Muscle of arm (tissue), 1 donor: ENCODE measurements at regions not wholly inside any gene's neighbourhood (a gene's known extent, or its start where the extent isn't known, plus 50 kb on each side); places are given as distances from the start of the nearest gene placed in this dataset.
A peak's percentile ranks its signal among the peaks of the same experiment; 100 is the strongest.
"Not testable (repeated sequence)": the region's sequence is repeated elsewhere in the genome, so short reads cannot be mapped to it uniquely, and the experiment has no call there.

Source experiments
- DNase-seq: peaks from one replicate; pipeline ENCODE4 v3.0.0-alpha.2; 2013

DNA sequence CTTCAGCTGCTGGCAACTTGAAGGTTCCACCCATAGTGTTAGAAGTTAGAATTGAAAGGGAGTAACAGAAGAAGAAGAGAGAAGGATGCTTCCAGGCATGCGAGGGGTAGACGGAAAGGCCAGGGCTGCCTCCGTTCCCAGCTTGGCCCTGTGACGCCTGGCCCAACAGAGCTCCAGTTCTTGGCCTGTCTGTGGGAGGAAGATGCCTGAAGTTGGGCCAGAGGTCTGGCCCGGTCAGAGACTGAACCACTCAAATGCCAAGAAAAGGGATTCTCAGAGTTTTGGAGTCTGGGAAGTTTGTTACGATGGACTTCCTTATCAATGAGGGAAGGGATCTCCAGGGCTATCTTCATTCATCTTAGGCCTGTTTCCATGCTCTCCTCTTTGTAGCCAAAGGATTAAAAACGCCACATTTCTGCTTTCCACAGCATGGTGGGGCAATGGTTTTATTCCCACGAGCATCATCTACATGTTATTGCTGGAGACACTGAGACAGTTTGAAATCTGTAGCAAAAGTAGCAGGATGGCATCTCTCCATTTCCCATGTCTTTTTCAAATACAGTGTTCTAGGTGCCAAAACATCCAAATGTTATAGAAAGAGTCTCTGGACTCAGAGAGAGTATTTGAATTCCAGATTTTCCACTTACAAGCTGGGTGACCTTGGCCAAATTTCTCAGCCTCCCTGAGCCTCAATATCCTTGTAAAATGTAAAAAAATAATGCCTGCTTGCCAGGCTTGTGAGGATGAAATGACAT, 65.4 kb upstream of the ANKRD55 start:
- peak; percentile 41 for DNase-seq

DNA sequence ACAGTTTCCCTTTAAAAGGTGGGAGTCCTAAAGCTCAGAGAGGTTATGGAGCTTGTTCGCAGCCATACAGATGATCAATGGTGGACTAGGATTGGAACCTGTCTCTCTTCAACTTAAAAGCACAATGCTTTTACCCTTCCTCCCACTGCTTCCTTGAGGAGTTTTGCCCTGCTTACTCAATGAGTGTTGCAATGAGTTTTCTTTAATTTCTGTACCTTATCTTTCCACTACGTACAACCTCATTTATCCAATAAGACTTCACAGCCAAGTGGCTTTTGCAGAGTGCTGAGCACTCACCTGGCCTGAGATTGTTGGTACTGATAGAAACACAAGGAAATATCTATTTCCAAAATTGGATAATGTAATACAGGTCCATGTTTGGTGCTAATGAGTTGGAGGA, 64.7 kb upstream of the ANKRD55 start:
- no peak for DNase-seq

DNA sequence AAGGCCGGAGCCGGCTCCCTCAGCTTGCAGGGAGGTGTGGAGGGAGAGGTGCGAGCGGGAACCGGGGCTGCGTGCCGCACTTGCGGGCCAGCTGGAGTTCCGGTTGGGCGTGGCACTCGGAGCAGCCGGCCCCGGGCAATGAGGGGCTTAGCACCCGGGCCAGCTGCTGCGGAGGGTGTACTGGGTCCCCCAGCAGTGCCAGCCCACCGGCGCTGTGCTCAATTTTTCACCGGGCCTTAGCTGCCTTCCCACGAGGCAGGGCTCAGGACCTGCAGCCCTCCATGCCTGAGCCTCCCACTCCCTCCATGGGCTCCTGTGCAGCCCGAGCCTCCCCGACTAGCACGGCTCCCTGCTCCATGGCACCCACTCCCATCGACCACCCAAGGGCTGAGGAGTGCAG, 62.2 kb upstream of the ANKRD55 start:
- not testable (repeated sequence) for DNase-seq

DNA sequence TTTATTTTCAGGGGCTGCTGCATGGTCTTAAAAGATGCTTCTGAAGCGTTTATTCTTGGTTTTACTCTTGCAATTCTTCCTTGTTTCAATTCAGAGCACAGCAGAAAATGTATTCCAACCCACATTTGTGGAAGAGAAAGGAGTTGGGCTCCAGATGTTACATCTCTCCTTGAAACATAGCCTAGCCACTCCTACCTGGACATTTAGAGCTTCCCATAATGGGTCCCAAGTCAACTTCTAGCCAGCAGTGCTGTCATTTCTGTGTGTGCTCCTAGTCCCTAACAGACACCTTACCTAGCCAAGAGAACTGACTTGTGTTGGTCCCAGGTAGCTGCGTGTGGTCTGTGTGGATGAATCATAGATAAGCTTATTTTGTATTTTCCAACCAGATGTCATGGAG, 61.2 kb upstream of the ANKRD55 start:
- no peak for DNase-seq

DNA sequence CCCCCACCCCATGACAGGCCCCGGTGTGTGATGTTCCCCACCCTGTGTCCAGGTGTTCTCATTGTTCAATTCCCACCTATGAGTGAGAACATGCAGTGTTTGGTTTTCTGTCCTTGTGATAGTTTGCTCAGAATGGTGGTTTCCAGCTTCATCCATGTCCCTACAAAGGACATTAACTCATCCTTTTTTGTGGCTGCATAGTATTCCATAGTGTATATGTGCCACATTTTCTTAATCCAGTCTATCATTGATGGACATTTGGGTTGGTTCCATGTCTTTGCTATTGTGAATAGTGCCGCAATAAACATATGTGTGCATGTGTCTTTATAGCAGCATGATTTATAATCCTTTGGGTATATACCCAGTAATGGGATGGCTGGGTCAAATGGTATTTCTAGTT, 59.7 kb upstream of the ANKRD55 start:
- not testable (repeated sequence) for DNase-seq

DNA sequence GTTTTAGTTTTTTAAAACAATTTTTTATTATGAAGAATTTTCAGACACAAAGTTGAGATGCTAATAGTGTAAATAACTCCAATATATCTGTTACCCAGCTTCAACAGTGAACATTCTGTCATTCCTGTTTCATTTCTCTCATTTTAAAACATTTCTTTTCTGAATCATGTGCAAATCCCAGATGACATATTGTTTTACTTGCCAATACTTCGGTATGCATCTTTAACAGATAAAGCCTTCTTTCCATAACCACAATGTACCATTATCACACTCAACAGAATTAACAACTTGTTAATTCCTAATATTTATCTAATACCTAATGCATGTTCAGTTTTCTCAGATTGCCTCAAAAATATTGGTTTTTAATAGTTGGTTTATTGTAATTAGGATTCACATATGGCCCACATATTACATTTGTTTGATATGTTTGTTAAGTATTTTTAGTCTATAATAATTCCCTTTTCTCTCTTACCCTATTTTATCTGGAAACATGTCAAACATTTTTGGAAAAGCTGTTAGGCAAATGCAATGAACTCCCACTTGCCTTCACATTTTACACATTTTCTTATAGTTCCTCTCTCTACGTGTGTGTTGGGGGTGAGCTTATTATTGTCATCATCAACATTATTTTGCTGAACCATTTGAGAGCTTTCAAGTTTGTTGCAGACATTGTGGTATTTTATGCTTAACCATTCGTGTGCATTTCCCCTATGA, 58.7 kb upstream of the ANKRD55 start:
- DNase-seq: no peak

DNA sequence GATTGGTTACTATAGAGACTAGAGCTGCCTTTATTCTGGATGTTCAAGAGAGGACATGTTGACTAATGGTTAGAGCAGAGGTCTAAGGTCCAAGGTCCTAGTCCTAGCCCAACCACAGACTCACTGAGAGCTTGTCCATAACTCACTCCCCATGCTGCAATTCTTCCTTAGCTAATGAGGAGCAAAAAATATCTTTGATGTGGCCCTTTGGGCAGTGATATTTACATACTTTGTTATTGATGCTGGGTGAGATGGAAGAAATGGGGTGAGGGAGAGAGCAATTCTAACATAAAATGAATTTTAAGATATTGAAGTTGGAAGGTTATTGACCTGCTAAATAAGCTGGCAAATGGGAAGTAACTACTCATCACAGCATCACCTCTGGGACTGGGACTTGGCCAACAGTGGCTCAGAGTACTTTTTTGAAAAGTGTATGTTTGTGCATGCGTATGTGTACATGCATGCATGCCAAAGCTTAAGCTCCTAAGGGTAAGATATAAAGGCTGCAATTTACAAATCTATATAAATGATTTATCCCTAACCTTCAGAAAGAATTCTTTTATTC, 58.0 kb upstream of the ANKRD55 start:
- DNase-seq: no peak

DNA sequence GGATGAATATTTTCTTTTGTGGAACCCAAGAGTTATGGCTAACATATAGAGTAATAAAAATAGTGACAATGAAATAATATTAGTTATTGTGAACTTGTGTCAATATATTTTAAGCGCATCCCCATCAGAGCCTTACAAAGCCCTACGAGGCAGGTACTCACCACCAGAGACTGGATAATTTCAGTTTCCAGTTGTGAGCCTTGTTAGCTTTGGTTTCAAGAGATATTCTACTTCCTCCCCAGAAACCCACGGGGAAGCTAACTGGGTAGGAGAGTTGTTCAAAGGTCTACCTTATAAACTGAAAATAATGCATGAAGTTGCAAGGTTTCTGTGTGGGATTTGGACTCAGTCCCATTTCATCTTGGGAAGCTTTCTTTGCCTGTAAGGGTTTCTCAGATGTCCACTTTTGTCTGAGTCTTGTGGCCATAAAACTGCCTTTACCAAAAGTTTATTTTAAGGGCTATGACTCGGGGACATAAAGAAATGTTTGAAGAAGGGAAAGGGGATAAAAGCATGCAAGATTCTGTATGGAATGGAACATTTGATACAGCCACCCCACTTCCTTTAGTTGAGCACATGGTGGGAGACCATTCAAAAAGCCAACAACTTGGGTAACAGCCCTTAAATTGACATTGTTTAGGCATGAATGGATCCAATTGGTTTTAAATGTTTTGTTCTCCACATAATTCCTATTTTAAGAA, 57.4 kb upstream of the ANKRD55 start:
- DNase-seq: no peak

DNA sequence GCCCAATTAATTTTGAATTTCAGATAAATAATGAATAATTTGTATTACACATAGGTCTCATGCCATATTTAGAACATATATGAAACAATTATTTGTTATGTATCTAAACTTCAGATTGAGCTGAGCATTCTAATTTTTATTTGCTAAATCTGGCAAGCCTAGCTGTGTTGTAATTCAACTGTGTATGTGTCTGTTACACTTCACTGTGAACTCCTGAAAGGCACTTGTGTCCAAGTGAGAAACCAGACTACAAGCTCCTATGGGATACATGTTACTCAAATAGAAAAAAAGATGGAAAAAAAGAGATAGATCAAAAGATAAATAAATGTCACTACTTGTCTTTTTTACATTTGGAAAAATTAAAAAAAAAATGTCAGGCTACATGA, 56.5 kb upstream of the ANKRD55 start:
- DNase-seq: no peak

DNA sequence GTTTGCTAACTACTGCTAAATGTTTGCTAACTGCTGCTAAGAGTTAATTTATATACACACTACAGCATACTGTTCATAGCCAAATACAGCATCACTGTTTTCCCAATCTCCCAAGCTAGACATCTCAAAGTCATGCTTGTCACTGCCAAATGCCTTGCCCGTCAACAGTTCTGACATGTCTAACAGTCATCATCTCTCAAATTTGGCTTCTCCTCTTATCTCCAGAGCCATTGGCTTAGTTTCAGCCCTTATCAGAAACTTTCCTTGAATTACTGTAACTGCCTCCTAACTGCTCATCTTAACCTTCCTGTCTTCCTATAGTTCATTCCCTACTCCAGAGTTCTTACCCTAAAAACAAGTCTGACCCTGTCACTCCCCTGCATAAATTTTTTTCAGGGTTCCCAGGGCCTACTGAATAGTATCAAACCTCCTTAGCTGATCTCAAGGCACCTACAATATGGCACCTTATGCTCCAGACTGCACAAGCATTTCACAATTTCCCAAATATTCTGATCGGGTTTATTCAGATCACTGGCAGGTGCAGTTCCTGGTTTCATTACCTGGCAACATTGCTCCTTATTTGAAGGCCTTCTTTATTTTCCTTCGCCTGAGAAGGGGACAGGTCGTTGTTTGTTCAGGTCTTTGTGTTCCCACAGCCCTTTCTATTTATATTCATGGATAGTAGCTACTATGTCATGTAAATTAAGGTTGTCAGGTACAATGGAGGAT, 55.9 kb upstream of the ANKRD55 start:
- no peak for DNase-seq

DNA sequence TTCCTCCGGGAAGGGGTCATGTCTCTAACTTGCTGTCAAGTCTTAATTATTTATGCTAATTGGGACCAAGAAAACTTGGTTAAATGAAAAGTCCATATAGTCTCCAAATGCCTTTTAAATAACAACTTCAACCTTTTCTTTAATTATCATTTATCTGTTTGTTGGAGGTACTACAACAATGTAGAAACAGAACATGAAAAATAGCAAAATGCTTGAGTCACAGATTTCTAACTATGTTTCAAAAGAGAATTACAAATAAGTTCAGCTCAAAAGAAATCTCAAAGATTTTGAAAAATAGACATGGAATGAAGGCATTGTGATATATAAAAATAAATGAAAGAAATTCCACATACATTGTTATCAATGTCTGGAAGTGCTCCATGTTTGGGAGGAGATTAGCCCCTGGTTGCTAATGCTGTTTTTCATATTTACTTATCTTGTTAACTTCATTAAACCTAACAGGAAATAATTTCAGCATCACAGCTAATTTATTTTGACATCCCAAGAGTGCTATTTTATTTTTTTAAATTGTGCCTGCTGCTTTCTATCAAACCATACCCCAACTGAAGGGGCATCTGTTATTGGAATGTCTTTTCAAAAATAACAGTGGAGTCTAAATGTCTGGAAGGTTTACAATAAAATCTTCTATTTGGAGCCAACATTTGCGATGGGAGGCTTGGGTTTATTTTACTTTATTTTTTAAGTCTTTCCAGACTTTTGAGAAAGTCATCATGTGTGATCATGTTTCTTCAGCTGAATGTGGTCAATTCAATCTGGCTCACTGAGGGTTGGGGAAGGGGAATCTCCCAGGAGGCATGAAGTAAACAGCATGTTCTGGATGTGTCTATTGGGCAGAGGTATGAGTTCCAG, 53.1 kb upstream of the ANKRD55 start:
- DNase-seq: no peak

DNA sequence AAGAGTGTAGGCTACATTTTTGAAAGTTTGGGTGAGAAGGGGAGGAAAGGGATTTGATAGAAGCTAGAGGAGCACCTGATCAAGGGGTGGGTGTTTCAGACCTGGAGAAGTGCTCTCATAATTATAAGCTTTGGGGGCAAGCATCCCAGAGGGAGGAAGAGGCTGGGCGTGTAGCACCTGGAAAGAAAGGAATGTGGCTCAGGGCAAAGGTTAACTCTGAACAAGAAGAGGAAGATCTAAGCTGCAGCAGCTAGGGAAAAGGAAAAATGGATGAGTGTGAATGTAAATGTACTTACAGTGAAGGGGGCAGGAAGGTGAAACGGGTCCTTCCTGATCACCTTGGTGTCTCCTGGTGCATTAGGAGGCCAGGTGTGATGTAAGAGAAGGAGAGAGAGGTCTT, 49.8 kb upstream of the ANKRD55 start:
- DNase-seq: no peak
